ENCODE measurements at regions not wholly inside any gene's neighbourhood (a gene's known extent, or its start where the extent isn't known, plus 50 kb on each side); places are given as distances from the start of the nearest gene placed in this dataset.
"Not testable (repeated sequence)": the region's sequence is repeated elsewhere in the genome, so short reads cannot be mapped to it uniquely, and the experiment has no call there.

- no peak overlapping the region for H3K27ac ChIP-seq (ENCODE audit: low read depth in 1 of 2, low read length in 2 of 2)
- peaks cover 0 to 1% of the 10 kb centered on the region in 2 donors for H3K36me3 ChIP-seq (ENCODE audit: control insufficient read depth in 1 of 2, insufficient read depth in 2 of 2, low read length in 1 of 2)
- H3K4me1 ChIP-seq (ENCODE audit: control insufficient read depth in 1 of 2, insufficient read depth in 2 of 2, low read length in 2 of 2), result no peaks in the 10 kb centered on the region
- H3K4me3 ChIP-seq (ENCODE audit: low read length in 2 of 2), result no peak overlapping the region
- ATAC-seq (ENCODE audit: low FRiP score) (no peak), DNase-seq (peak in 1 of 2 donors; percentile 63)
- 96% methylated on average over 11 of the region's 11 CpGs for WGBS, 2 donors
- H3K27me3 ChIP-seq (ENCODE audit: control insufficient read depth in 1 of 2, insufficient read depth in 2 of 2, low read length in 1 of 2), result no peaks in the 10 kb centered on the region
- H3K9me3 ChIP-seq (ENCODE audit: control insufficient read depth, low read length), result no peaks in the 10 kb centered on the region
- intact Hi-C loops (cut with DNase I), result no loop called here
Observed at GRCh38 chr17:64767269-64767997, 105.3 kb upstream of the SMURF2 start.

- H3K27me3 ChIP-seq (ENCODE audit: control insufficient read depth in 1 of 2, insufficient read depth in 2 of 2, low read length in 1 of 2), result no peaks in the 10 kb centered on the region
- H3K4me3 ChIP-seq (ENCODE audit: low read length in 2 of 2), result no peak overlapping the region
- intact Hi-C loops (cut with DNase I), result no loop called here
- DNase-seq (peak in 1 of 2 donors; percentile 53), ATAC-seq (ENCODE audit: low FRiP score) (no peak)
- WGBS, 2 donors, result 97% methylated on average over 7 of the region's 7 CpGs
- H3K4me1 ChIP-seq (ENCODE audit: control insufficient read depth in 1 of 2, insufficient read depth in 2 of 2, low read length in 2 of 2), result no peaks in the 10 kb centered on the region
- no peak overlapping the region for H3K27ac ChIP-seq (ENCODE audit: low read depth in 1 of 2, low read length in 2 of 2)
- H3K36me3 ChIP-seq (ENCODE audit: control insufficient read depth in 1 of 2, insufficient read depth in 2 of 2, low read length in 1 of 2), result peaks cover 0 to 1% of the 10 kb centered on the region in 2 donors
- H3K9me3 ChIP-seq (ENCODE audit: control insufficient read depth, low read length), result no peaks in the 10 kb centered on the region
Observed at GRCh38 chr17:64765191-64765889, 103.2 kb upstream of the SMURF2 start.

- Histone ChIP-seq H3K4me1 (ENCODE audit: control insufficient read depth in 1 of 2, insufficient read depth in 2 of 2, low read length in 2 of 2) (no peaks in the 10 kb centered on the region), H3K36me3 (ENCODE audit: control insufficient read depth in 1 of 2, insufficient read depth in 2 of 2, low read length in 1 of 2) (peaks cover 0 to 3% of the 10 kb centered on the region in 2 donors), H3K27ac (ENCODE audit: low read depth in 1 of 2, low read length in 2 of 2) (no peak overlapping the region), H3K27me3 (ENCODE audit: control insufficient read depth in 1 of 2, insufficient read depth in 2 of 2, low read length in 1 of 2) (no peaks in the 10 kb centered on the region), H3K9me3 (ENCODE audit: control insufficient read depth, low read length) (no peaks in the 10 kb centered on the region), H3K4me3 (ENCODE audit: low read length in 2 of 2) (no peak overlapping the region)
- ATAC-seq (ENCODE audit: low FRiP score) (no peak), DNase-seq (no peak)
- WGBS, 2 donors, result 96% methylated on average over 14 of the region's 14 CpGs
- intact Hi-C loops (cut with DNase I), result no loop called here
Observed at GRCh38 chr17:64750891-64751677, 89.0 kb upstream of the SMURF2 start.

- Histone ChIP-seq H3K4me1 (ENCODE audit: control insufficient read depth in 1 of 2, insufficient read depth in 2 of 2, low read length in 2 of 2) (no peaks in the 10 kb centered on the region), H3K4me3 (ENCODE audit: low read length in 2 of 2) (no peak overlapping the region), H3K9me3 (ENCODE audit: control insufficient read depth, low read length) (no peaks in the 10 kb centered on the region), H3K27me3 (ENCODE audit: control insufficient read depth in 1 of 2, insufficient read depth in 2 of 2, low read length in 1 of 2) (no peaks in the 10 kb centered on the region), H3K27ac (ENCODE audit: low read depth in 1 of 2, low read length in 2 of 2) (no peak overlapping the region), H3K36me3 (ENCODE audit: control insufficient read depth in 1 of 2, insufficient read depth in 2 of 2, low read length in 1 of 2) (peaks cover 0 to 3% of the 10 kb centered on the region in 2 donors)
- ATAC-seq (ENCODE audit: low FRiP score) (no peak), DNase-seq (no peak)
- WGBS, 2 donors, result 93 to 97% methylated on average over 9 of the region's 9 CpGs
- intact Hi-C loops (cut with DNase I), result no loop called here
Observed at GRCh38 chr17:64750478-64750877, 88.4 kb upstream of the SMURF2 start.

- H3K9me3 ChIP-seq (ENCODE audit: control insufficient read depth, low read length), result no peaks in the 10 kb centered on the region
- WGBS, 2 donors, result 91 to 94% methylated on average over 4 of the region's 4 CpGs
- peaks cover 0 to 3% of the 10 kb centered on the region in 2 donors for H3K36me3 ChIP-seq (ENCODE audit: control insufficient read depth in 1 of 2, insufficient read depth in 2 of 2, low read length in 1 of 2)
- H3K27me3 ChIP-seq (ENCODE audit: control insufficient read depth in 1 of 2, insufficient read depth in 2 of 2, low read length in 1 of 2), result no peaks in the 10 kb centered on the region
- ATAC-seq (ENCODE audit: low FRiP score) (no peak), DNase-seq (no peak)
- no peak overlapping the region for H3K27ac ChIP-seq (ENCODE audit: low read depth in 1 of 2, low read length in 2 of 2)
- H3K4me1 ChIP-seq (ENCODE audit: control insufficient read depth in 1 of 2, insufficient read depth in 2 of 2, low read length in 2 of 2), result no peaks in the 10 kb centered on the region
- intact Hi-C loops (cut with DNase I), result no loop called here
- no peak overlapping the region for H3K4me3 ChIP-seq (ENCODE audit: low read length in 2 of 2)
Observed at GRCh38 chr17:64749306-64749705, 87.2 kb upstream of the SMURF2 start.

- no peak for DNase-seq
- Histone ChIP-seq H3K9me3 (ENCODE audit: control insufficient read depth, low read length) (no peaks in the 10 kb centered on the region), H3K4me3 (ENCODE audit: low read length in 2 of 2) (no peak overlapping the region), H3K36me3 (ENCODE audit: control insufficient read depth in 1 of 2, insufficient read depth in 2 of 2, low read length in 1 of 2) (peaks cover 0 to 3% of the 10 kb centered on the region in 2 donors), H3K27ac (ENCODE audit: low read depth in 1 of 2, low read length in 2 of 2) (no peak overlapping the region), H3K4me1 (ENCODE audit: control insufficient read depth in 1 of 2, insufficient read depth in 2 of 2, low read length in 2 of 2) (no peaks in the 10 kb centered on the region), H3K27me3 (ENCODE audit: control insufficient read depth in 1 of 2, insufficient read depth in 2 of 2, low read length in 1 of 2) (no peaks in the 10 kb centered on the region)
- intact Hi-C loops (cut with DNase I), result no loop called here
- ATAC-seq (ENCODE audit: low FRiP score), result peak; percentile 67
- 12 to 24% methylated on average over 7 of the region's 7 CpGs for WGBS, 2 donors
Observed at GRCh38 chr17:64747938-64748540, 85.9 kb upstream of the SMURF2 start.

- Histone ChIP-seq H3K9me3 (ENCODE audit: control insufficient read depth, low read length) (no peaks in the 10 kb centered on the region), H3K4me1 (ENCODE audit: control insufficient read depth in 1 of 2, insufficient read depth in 2 of 2, low read length in 2 of 2) (peaks cover 0 to 3% of the 10 kb centered on the region in 2 donors), H3K36me3 (ENCODE audit: control insufficient read depth in 1 of 2, insufficient read depth in 2 of 2, low read length in 1 of 2) (no peaks in the 10 kb centered on the region), H3K4me3 (ENCODE audit: low read length in 2 of 2) (no peak overlapping the region), H3K27me3 (ENCODE audit: control insufficient read depth in 1 of 2, insufficient read depth in 2 of 2, low read length in 1 of 2) (no peaks in the 10 kb centered on the region), H3K27ac (ENCODE audit: low read depth in 1 of 2, low read length in 2 of 2) (peak overlapping the region; percentile 18 to 37)
- peak; percentile 55 for ATAC-seq (ENCODE audit: low FRiP score)
- intact Hi-C loops (cut with DNase I), result no loop called here
- 23 to 31% methylated on average over 7 of the region's 7 CpGs for WGBS, 2 donors
- no peak for DNase-seq
Observed at GRCh38 chr17:64742326-64742725, 80.2 kb upstream of the SMURF2 start.

GRCh38 chr17:64741916-64742315 is 79.8 kb upstream of the SMURF2 start:
- DNase-seq (peak in 1 of 2 donors; percentile 74), ATAC-seq (ENCODE audit: low FRiP score) (peak; percentile 82)
- H3K36me3 ChIP-seq (ENCODE audit: control insufficient read depth in 1 of 2, insufficient read depth in 2 of 2, low read length in 1 of 2); H3K4me1 ChIP-seq (ENCODE audit: control insufficient read depth in 1 of 2, insufficient read depth in 2 of 2, low read length in 2 of 2); H3K27me3 ChIP-seq (ENCODE audit: control insufficient read depth in 1 of 2, insufficient read depth in 2 of 2, low read length in 1 of 2); H3K4me3 ChIP-seq (ENCODE audit: low read length in 2 of 2); intact Hi-C loops (cut with DNase I); H3K9me3 ChIP-seq (ENCODE audit: control insufficient read depth, low read length): not testable (repeated sequence)
- H3K27ac ChIP-seq (ENCODE audit: low read depth in 1 of 2, low read length in 2 of 2), result peak overlapping the region; percentile 18 to 37
- 9 to 17% methylated on average over 3 of the region's 3 CpGs for WGBS, 2 donors

All from aorta (tissue), 5 donors.